Activated T-helper 1 cell treated with anti-CD3 and anti-CD28 coated beads, Interleukin-2, amount 50 U/mL, for 16 hours (primary cell): ENCODE measurements at regions not wholly inside any gene's neighbourhood (a gene's known extent, or its start where the extent isn't known, plus 50 kb on each side); places are given as distances from the start of the nearest gene placed in this dataset.
"Not testable (repeated sequence)": the region's sequence is repeated elsewhere in the genome, so short reads cannot be mapped to it uniquely, and the experiment has no call there.

ENCODE experiments used
- DNase-seq, 2 donors: peaks; one replicate each; pipeline ENCODE4 v3.0.0-alpha.2; 2020; ENCODE audit warnings: low read depth in 1 of 2, low spot score in 1 of 2

DNA sequence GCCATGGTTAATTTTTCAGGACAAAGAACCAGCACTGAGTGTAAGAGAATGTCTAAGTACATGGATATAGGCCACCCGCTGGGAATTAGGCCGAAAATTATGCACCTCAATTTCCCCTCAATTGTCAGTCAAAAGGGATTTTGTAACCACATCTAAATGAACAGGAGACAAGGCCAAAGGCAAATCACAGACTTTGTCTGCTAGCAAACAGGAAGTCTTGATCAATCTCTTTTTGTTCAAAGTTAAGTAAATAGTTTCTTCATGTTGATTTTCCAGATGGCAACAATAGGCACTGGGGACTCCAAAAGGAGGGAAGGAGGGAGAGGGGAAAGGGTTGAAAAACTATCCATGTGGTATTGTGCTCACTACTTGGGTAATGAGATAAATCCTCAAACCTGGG, 276.0 kb downstream of the COG6 start:
- no peak for DNase-seq

DNA sequence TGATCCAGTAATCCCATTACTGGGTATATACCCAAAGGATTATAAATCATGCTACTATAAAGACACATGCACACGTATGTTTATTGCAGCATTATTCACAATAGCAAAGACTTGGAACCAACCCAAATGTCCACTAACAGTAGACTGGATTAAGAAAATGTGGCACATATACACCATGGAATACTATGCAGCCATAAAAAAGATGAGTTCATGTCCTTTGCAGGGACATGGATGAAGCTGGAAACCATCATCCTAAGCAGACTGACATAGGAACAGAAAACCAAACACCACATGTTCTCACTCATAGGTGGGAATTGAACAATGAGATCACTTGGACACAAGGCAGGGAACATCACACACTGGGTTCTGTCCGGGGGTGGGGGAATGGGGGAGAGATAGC, 277.1 kb downstream of the COG6 start:
- not testable (repeated sequence) for DNase-seq

DNA sequence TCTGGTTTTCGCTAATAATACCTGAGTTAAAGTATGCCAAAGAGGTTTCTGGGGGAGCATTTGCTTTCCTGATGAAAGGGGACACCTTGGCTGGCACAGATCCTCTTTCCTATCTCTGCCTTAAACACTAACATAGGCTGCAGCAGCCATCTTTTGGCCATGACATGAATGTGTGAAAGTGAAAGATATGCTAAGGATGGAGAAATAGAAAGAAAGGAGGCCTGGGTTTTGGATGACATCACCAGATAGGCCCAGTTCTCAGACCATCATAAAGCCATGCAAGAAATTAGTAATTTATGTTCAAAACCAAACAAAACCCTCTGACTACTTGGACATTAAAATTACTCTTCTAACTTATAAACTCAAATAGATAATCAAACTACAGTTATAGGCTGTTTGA, 279.7 kb downstream of the COG6 start:
- DNase-seq = no peak

DNA sequence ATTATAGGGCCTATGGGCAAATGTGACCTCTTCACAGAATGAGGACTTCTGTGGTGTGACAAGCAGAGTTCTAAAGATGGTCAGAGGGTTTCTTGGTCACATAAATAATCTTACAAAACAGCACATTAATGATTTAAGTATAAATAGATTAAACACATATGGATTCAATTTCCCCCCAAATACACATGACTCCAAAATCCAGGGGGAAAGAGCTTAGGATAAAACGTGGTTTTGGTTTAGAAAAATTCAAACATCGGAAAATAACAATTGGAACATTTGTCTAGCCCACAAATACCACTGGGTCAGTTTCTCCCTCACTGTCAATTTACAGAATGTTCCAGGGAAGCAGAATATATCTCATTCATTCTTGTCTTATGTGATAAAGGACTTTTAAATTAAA, 283.1 kb downstream of the COG6 start:
- no peak for DNase-seq

DNA sequence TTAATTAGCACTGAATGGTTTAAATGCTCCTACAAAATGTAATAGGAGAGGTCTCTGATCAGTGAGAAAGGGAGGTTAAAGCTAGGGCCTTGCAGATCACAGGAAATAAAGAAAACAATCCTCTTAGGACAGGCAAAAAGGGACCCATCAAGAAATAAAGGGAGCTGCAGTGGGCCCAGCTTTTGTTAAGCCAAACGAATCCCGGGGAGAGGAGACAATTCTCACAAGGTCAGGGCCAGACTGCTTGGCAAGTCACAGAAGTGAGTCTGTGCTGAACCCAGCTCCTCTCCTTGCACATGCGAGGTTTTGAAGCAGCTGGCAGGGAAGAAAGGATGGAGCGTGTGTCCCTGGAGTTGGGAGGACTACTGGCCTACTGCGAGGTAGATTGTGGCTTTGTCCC, 285.8 kb downstream of the COG6 start:
- DNase-seq = no peak

DNA sequence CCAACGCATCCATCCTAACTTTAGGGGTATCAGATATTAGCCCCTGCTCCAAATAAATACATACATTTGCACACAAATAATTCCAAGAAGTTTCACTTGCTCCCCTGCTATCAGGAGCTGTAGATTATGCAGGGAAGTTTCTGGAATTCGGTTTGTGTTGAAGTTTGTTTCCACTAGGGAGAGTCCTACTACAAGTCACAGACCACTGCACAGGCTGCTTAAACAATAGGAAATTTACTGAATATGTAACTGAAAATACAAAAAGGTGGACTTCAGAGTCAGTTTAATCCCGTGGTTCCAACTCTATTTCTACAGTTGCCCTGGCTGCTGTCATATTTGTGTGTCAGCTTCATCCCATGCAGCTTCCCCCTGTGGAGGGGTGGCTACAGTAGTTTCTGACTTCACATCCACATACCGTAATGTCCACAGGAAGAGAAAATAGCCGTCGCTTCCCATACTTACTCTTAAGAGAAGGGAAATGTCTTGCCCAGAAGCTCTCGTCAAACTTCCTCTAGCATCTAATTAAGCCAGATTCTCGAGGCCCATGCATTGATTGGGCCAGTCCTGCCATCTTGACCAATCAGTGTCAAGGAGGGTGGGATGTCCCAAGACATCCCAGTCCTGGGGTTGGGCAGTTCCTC, 286.6 kb downstream of the COG6 start:
- DNase-seq = no peak

DNA sequence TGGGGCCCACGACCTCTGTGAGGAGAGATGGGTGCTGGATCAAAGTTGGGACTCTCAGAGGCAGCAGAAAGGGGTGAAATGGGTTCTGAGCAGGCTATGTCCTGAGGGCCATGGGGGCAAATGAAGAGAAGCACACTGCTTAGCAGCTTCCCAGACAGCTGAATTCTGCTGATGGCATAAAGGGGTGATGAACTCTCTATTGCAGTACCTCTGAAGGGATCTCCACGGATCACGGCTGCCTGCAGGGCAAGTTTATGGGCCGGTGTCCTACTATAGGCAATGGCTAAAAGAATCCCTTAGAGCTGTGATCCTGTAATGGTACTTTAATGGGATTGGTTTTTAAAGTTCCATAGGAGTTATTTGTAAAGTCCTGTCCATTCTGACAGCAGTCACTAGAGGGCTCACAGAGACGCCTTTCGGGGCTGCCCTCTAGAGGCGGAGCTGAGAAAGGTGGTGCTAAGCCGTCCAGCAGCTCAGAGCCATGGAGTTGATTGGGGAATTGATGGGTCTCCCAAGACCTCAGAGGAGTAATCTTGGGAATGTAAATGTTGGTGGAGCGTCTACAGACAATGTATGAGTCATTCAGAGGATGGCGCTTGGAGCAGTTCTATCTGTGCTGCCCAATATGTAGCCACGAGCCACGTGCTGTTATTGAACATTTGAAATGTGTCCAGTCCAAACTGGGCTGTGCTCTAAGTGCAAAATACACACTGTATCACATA, 287.3 kb downstream of the COG6 start:
- DNase-seq = peak; percentile 32 to 42

DNA sequence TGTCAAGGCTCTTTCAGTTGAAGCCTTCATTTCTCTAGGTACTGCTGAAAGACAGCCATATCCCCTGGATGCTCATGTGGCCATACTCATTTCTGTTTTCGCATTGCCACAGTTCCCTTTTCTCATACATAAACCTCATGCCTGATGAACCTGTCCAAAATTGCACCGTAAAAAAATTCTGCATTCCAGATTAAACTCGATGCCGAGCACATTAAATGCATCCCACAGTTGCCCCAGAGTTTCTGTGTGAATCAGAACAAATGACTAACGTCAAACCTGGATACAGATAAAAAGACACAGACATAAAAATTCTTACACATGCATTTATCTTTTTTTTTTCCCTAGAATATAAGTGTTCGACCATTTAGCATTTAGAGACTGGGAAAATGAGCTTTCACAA, 288.2 kb downstream of the COG6 start:
- DNase-seq = no peak

DNA sequence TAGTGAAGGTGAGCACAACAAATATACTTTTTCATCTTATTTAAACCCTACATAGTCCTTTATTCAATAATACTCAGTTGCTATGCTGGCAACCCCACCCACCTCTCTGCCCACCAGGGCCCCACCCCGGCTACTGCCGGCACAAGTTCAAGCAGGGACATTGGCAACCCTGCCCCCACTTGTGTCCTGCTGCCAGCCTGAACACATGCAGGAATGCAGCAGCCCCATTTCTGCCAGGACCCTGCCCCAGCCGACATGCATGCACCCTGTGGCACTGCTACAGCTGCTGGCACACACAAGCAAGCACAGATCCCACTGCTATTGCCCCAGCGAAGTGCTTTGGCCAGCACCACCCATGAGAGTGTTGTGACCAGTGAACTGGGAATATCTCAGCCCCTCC, 289.8 kb downstream of the COG6 start:
- no peak for DNase-seq

DNA sequence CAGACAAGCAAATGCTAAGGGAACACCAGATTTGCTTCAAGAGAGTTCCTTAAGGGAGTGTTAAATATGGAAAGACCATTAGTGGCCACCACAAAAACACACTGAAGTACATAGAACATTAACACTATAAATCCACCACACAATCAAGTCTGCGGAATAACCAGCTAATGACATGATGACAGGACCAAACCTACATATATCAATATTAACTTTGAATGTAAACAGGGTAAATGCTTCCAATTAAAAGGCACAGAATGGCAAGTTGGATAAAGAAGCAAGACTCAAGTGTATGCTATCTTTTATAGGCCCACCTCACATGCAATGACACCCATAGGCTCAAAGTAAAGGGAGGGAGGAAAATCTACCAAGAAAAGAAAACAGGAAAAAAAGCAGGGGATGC, 291.3 kb downstream of the COG6 start:
- DNase-seq = no peak

DNA sequence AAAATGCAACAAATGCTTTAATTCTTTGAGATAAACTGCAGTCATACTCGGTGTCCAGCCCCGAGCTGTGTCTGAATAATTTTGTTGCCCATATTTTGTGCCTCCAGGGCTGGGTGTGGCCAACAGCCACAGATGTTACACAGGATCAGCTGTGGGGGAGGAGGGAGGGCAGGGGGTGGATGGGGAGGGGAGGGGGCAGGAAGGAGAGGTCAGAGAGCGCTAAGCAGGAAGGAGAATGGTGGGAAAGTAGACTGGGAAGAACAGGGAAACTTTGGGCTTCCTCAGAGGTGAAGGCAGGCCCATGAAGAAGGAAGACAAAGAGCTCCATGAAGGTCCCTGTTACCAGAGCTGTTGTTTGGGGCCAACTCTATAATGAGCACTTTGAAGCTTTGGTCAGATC, 295.8 kb downstream of the COG6 start:
- DNase-seq = no peak

DNA sequence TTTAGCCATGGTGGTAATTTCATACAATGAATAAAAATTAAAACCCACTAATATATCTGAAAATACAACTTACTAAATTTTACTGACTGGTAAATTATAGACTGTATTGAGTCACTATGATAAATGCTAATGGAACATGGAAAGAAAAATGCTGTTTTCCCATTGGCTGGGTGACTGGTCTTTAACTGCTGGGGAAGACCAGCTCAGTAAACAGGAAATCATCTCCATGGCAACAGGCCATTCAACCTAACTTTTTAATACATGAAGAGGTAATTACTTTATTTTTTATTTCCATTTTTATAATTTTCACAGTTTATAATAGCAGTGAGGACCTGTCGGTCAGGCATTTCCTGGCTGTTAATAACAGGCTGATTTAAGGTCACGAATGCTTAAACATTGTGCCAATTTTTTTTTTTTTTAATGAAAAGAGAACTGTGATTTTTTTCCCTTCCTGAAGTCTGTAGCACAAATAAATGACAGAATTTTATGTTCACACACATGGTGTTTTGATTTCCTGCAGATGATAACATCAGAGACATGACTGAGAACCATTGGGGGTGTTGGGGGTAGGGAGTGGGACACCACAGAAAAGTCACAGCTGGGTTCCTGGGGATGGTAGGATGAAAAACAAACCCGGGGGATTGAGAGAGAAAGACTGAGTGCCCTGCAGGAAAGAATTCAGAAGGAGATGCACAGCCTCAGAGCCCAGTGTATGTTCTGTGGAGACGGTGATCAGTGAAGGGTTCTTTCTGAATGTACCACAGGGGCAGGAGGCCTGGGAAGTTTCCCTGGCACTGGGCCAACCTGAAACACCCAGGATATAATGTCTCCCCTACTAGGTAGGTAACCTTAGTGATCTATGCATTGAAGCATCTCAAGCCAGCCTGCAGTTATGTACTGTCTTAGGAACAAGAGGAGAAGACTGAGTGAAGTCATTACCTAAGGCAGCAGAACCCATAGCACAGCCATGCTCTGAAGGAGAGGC, 297.1 kb downstream of the COG6 start:
- DNase-seq = no peak

DNA sequence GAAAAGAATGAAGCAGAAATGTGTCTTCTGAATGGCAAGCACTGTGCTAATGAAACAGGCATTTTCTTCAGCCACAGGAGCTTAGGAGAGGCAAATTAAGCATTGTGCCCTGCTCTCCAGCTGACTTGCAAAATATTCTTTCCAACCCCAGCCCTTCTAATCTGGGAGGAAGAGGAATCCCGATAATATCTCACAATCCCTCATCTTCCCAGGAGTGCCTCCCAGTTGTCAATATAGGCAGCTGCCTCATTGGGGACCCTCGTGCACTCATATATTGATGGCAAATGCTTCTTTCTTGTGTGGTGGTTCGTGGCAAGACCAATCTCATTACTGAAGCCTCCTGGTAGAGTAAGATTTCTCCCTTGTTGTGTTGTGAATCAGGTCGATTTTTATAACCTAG, 299.0 kb downstream of the COG6 start:
- DNase-seq = no peak

DNA sequence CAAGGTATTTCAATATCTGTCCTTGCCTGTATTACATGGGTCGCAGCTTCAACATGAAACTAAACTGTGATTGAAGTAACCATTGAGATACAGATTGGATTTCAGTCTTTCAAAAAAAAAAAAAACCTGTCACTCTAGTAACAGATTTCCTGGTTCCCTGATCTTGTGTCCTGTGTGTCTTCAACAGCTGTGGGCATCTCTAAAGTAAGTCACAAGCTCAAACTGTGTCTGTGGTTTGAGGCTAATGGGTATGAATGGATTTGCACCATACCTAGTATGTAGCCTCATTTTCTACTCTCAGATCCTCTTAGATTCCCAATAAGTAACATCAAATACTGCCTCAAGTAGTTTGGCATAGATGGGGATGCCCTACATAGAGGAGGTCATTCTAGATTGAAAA, 300.1 kb downstream of the COG6 start:
- DNase-seq = no peak

DNA sequence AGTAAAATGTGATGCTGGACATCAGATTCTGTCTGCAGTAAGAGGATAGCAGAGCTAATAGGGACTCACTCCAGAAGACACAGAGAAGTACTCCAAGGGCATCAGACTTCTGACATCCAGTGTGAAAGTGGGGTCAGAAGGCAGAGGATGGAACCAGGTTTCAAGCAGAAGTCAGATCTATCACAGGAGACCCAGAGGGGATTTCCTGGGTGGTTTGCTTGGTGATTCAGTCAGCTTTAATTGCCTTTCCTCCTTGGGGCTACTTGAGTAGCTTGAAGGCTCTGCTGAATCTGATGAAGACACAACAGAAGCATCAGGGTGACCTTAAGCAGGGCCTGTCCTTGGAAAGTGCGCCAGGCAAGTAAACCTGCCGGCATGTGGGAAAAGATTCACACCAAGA, 300.6 kb downstream of the COG6 start:
- DNase-seq = peak in 1 of 2 donors; percentile 6

DNA sequence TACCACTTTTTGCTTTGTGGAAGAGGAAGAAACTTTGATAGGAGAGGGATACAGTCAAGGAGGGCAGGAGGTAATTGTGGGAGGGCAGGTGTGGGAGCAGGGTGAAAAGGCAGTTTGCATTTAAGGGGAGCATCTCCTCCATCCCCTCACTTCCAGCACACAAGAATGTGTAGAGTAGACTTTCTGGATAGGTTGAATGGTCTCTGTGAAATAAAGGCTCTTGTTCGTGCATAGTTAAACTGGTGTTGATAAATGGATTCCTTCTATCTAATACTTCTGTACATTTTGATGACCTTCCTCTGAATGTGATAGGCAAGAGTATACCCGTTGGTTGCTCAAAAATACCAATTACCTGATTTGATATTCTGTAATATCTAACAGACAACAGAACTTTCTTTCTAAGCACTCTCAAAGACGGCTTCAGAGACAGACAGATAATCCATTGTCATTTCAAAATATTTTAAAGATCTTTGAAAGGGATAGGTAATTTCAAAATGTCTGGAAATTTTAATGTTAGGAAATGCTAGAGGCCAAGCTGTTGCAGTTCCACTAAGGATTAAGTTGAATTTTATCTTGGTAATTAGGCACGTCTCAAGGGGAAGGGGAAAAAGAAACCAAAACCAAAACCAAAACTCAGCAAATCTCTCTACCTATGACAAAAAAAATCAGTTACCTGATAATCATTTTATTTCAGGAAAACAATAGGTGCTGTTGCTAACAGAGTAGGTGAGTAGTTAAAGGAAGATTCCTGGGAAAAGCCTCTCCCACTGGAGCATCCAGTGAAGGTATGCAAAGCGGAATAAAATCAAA, 302.6 kb downstream of the COG6 start:
- no peak for DNase-seq

DNA sequence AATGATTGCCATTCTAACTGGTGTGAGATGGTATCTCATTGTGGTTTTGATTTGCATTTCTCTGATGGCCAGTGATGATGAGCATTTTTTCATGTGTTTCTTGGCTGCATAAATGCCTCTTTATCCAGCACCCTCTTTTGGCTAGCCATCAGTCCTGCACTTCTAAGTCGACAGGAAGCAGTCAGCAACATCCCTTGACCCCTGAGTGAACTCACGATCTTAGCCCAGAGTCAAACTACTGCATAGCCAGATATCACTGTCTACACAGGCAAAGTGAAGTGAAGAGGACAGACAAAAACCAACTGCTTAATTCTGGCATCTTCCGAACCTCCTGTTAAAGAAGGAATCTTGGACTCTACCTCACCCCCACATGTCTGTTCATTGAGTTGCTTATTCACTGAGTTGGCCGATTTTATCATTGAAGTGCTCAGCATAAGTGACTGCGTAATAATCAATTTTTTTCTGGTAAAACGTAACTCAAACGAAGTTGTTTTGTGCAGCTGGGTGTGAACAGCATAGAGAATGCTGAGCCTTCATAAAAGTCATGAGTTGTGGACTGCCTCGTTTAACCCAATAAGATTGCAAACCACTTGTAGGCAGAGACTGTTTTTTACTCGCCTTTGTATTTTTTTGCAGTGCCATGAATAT, 304.2 kb downstream of the COG6 start:
- no peak for DNase-seq

DNA sequence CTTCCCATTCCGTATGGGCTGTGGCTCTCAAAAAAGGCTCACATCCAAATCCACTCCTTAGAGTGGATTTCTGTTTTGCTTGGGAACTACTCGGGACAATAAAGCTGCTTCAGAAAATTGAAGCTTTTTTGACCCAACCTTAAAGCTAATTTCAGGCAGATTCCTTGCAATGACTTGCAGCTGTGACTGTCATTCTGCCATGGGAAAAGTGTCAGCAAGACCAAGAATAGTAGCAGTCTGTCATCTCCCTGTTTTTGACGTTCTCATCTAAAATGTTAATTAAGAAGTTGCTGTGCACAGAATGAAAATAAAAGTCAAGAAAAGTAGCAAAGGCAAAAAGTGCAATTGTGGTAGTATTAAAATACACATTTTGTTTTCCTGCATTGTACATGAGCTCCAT, 304.7 kb downstream of the COG6 start:
- no peak for DNase-seq

DNA sequence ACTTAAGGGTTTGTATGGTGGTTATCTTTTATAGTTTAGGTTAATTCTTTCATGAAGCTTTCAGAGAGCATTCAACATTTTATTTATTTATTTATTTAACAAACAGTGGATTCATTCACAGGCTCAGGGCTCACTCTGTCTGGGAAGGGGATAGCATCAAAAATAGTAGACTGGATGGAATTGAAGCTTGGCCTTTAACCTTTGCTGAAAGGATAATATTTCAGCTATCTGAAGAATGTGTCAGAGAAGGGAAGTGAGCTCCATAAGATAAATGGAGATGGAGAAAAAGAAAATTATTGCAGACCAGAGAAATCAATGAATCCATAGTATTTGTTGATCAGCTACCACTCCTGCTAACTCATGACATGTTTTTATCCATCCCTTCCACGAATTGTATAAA, 305.6 kb downstream of the COG6 start:
- DNase-seq = no peak

DNA sequence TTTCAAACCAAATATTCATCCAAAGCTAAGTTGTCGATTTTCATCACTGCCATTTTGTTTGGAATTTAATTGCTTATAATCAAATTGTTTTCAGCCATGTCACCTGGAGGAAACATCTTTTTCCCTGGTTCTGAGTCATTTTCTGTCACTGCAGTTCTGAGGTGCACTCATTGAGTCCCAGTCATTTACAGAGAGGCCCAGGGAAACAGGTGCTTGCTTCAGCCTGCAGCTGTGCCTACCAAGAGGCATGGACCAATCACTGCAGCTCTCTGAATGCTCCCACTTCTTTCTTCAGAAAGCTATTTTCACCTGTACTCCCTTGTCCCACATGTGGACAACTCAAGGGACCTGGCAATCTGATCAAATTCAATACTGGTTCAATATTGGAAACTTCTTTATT, 308.1 kb downstream of the COG6 start:
- DNase-seq = no peak

DNA sequence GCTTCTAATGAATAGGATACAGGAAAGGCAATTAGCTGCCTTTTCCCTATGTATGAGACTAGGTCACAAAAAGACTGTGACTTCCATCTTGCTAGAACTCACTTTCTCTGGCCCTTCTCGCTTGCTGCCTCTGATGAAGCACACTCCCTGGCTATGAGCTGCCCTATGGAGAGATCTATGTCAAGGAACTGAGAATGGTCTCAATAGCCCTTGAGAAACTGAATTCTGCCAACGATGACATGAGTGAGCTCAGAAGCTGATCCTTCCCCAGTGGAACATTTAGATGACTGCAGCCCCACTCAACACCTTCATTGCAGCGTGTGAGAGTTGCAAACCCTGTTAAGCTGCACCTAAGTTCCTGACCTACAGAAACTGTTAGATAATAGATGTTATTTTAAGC, 309.8 kb downstream of the COG6 start:
- DNase-seq = no peak
